ENCODE measurements at regions not wholly inside any gene's neighbourhood (a gene's known extent, or its start where the extent isn't known, plus 50 kb on each side); places are given as distances from the start of the nearest gene placed in this dataset.

DNA sequence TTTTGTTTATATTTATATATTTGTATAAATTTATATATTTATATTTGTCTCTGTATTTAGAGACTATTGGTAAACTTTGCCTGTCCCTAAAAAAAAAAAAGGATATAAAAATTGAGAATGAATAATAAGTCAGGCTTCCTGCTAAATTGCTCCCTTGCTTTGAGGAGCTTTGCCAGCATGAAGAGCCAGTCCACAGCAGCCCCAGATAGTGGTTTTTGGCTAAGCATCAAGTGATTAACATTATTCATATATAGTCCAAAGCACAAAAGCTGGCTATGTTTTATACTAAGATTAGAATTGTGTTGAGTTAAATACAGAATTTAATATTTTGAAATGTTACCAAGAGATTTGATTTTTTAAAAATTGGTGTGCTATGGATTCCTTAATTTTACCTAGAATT lies 264.9 kb upstream of the FERD3L start:
- H3K4me1 ChIP-seq (ENCODE audit: control insufficient read depth, insufficient read depth, low read length) = no peaks in the 10 kb centered on the region
- H3K36me3 ChIP-seq (ENCODE audit: control insufficient read depth, insufficient read depth, low read length) = no peaks in the 10 kb centered on the region
- no peak for DNase-seq (ENCODE audit: low read depth, low spot score)
- no peaks in the 10 kb centered on the region for H3K27me3 ChIP-seq (ENCODE audit: control insufficient read depth, insufficient read depth, low read length)
- H3K4me3 ChIP-seq (ENCODE audit: low read length) = no peak overlapping the region
- no peaks in the 10 kb centered on the region for H3K9me3 ChIP-seq (ENCODE audit: control insufficient read depth, insufficient read depth, low read length)
- no peak overlapping the region for H3K27ac ChIP-seq (ENCODE audit: low read length)

DNA sequence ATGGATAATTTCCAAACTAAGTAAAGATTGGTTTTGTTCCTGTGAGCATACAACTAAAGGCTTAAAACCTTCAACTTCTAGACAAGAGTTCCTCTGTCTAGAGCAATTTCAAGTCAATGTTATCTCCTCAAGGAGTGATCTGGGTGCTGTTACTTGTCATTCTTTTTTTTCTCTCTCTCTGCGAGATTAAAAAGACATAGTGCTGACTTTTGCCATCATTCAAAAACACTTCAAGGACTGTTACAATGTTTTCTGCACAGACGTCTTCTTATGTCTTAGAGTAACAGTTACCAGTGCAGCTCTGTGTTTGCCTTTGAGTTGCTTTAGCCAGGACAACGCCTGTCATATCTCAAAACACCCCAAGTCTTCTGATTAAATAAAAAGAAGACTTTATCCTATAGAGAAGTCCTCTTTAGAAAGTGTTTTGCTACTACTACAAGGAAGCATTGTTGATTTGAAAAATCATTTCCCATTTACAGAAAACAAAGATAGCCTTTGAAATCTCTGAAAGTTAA lies 263.5 kb upstream of the FERD3L start:
- Histone ChIP-seq H3K36me3 (ENCODE audit: control insufficient read depth, insufficient read depth, low read length) (no peaks in the 10 kb centered on the region), H3K27me3 (ENCODE audit: control insufficient read depth, insufficient read depth, low read length) (no peaks in the 10 kb centered on the region), H3K27ac (ENCODE audit: low read length) (no peak overlapping the region), H3K4me1 (ENCODE audit: control insufficient read depth, insufficient read depth, low read length) (peaks cover 2% of the 10 kb centered on the region; the same call in 1 of the 2 replicates), H3K9me3 (ENCODE audit: control insufficient read depth, insufficient read depth, low read length) (no peaks in the 10 kb centered on the region), H3K4me3 (ENCODE audit: low read length) (no peak overlapping the region)
- no peak for DNase-seq (ENCODE audit: low read depth, low spot score)
- no CpG with 5 or more reads among the region's 3 CpGs for WGBS (ENCODE audit: insufficient coverage, insufficient read length)

DNA sequence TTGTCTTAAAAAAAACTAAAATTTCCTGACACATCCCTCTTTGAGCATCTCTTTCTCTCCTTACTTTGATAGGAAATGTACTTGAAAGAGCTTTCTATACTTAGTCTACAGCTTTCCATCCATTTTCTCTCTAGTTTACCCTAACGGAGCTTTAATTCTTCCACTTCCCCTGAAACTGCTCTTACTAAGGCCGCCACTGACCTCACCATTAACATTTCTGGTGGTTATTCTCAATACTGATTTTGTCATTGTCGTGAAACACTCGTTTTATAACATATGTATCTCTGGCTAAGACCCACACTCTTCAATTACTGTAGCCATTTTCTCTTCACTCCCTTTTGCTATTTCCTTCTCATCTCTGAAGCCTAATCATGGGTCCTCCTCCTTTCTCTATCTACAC lies 262.0 kb upstream of the FERD3L start:
- Histone ChIP-seq H3K4me1 (ENCODE audit: control insufficient read depth, insufficient read depth, low read length) (peaks cover 2% of the 10 kb centered on the region; the same call in 1 of the 2 replicates), H3K27me3 (ENCODE audit: control insufficient read depth, insufficient read depth, low read length) (no peaks in the 10 kb centered on the region), H3K27ac (ENCODE audit: low read length) (no peak overlapping the region), H3K9me3 (ENCODE audit: control insufficient read depth, insufficient read depth, low read length) (no peaks in the 10 kb centered on the region), H3K4me3 (ENCODE audit: low read length) (no peak overlapping the region), H3K36me3 (ENCODE audit: control insufficient read depth, insufficient read depth, low read length) (no peaks in the 10 kb centered on the region)
- no peak for DNase-seq (ENCODE audit: low read depth, low spot score)
- WGBS (ENCODE audit: insufficient coverage, insufficient read length) = no CpG with 5 or more reads among the region's 4 CpGs

DNA sequence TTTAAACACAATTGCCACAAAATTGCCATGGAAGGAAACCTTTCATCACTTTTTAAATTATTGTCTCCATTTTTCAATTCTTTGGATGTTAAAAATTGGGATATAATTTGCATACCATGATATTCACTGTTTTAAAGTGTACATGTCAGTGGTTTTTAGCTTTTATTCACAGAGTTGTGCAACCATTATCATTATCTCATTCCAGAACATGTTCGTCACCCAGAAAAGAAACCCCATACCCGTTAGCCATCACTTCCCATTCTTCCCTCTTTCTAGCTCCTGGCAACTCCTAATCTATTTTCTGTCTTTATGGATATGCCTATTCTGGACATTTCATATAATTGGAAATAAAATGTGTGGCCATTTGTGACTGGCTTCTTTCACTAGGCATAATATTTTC lies 260.3 kb upstream of the FERD3L start:
- Histone ChIP-seq H3K36me3 (ENCODE audit: control insufficient read depth, insufficient read depth, low read length) (no peaks in the 10 kb centered on the region), H3K9me3 (ENCODE audit: control insufficient read depth, insufficient read depth, low read length) (no peaks in the 10 kb centered on the region), H3K27me3 (ENCODE audit: control insufficient read depth, insufficient read depth, low read length) (no peaks in the 10 kb centered on the region), H3K4me1 (ENCODE audit: control insufficient read depth, insufficient read depth, low read length) (peaks cover 2% of the 10 kb centered on the region; the same call in 1 of the 2 replicates), H3K27ac (ENCODE audit: low read length) (no peak overlapping the region), H3K4me3 (ENCODE audit: low read length) (no peak overlapping the region)
- DNase-seq (ENCODE audit: low read depth, low spot score) = no peak
- WGBS (ENCODE audit: insufficient coverage, insufficient read length) = no CpG with 5 or more reads among the region's 2 CpGs

DNA sequence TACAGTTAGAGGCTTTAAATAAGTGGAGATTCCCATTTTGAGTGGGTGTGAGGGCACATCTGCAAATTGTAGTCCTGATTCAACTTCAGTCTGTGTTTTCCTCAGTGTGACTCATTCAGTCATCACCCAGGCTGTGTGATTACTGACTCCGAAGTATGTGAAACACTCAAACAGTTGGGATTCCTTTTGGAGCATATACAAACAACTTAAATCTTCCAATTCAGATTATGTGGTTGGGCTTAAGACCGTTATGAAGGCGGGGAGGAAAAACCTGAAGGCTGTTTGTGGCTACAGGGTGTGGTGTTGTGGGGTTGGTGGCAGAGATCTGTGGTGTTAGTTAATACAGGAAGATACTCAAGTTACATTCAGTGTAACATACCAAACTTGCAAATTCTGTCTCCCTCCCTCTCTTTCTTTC lies 259.7 kb upstream of the FERD3L start:
- Histone ChIP-seq H3K36me3 (ENCODE audit: control insufficient read depth, insufficient read depth, low read length) (no peaks in the 10 kb centered on the region), H3K27ac (ENCODE audit: low read length) (no peak overlapping the region), H3K27me3 (ENCODE audit: control insufficient read depth, insufficient read depth, low read length) (no peaks in the 10 kb centered on the region), H3K9me3 (ENCODE audit: control insufficient read depth, insufficient read depth, low read length) (no peaks in the 10 kb centered on the region), H3K4me3 (ENCODE audit: low read length) (no peak overlapping the region), H3K4me1 (ENCODE audit: control insufficient read depth, insufficient read depth, low read length) (peaks cover 2% of the 10 kb centered on the region; the same call in 1 of the 2 replicates)
- no peak for DNase-seq (ENCODE audit: low read depth, low spot score)
- no CpG with 5 or more reads among the region's 3 CpGs for WGBS (ENCODE audit: insufficient coverage, insufficient read length)

DNA sequence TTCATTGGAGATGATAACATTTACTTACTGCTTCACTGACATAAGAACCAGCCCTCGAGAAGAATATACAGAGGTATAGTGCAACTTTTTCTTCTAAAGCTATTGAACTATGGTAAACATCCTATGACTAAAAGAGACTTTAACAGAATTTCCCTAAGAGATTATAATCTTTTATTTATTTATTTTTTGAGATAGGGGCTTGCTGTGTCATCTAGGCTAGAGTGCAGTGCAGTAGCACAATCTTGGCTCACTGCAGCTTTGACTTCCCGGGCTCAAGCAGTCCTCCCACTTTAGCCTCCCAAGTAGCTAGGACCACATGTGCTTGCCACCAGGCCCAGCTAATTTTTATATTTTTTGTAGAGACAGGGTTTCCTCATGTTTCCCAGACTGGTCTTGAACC lies 258.5 kb upstream of the FERD3L start:
- Histone ChIP-seq H3K36me3 (ENCODE audit: control insufficient read depth, insufficient read depth, low read length) (no peaks in the 10 kb centered on the region), H3K9me3 (ENCODE audit: control insufficient read depth, insufficient read depth, low read length) (no peaks in the 10 kb centered on the region), H3K4me3 (ENCODE audit: low read length) (no peak overlapping the region), H3K4me1 (ENCODE audit: control insufficient read depth, insufficient read depth, low read length) (peaks cover 2% of the 10 kb centered on the region; the same call in 1 of the 2 replicates), H3K27me3 (ENCODE audit: control insufficient read depth, insufficient read depth, low read length) (no peaks in the 10 kb centered on the region), H3K27ac (ENCODE audit: low read length) (no peak overlapping the region)
- no peak for DNase-seq (ENCODE audit: low read depth, low spot score)
- WGBS (ENCODE audit: insufficient coverage, insufficient read length) = no CpG with 5 or more reads among the region's 2 CpGs

DNA sequence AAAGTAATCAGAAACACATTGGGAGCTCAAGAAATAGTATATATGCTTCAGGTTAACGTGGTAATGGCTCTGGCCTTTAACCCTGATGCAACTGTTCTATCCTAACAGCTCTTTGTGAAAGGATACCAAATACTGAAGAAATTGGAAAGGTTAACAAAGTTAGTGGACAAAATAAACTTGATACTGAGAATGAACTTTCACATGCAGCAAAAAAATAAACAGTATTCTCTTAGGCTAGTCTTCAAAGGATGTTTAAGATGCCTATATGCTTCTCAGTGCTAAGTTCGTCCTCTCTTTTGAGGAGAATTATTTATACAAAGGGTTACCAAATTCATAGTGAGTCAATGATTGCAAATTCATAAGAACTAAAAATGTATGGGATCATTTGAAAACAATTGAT lies 256.2 kb upstream of the FERD3L start:
- Histone ChIP-seq H3K27ac (ENCODE audit: low read length) (no peak overlapping the region), H3K4me3 (ENCODE audit: low read length) (no peak overlapping the region), H3K4me1 (ENCODE audit: control insufficient read depth, insufficient read depth, low read length) (peaks cover 2% of the 10 kb centered on the region; the same call in 1 of the 2 replicates), H3K36me3 (ENCODE audit: control insufficient read depth, insufficient read depth, low read length) (no peaks in the 10 kb centered on the region), H3K9me3 (ENCODE audit: control insufficient read depth, insufficient read depth, low read length) (no peaks in the 10 kb centered on the region), H3K27me3 (ENCODE audit: control insufficient read depth, insufficient read depth, low read length) (no peaks in the 10 kb centered on the region)
- WGBS (ENCODE audit: insufficient coverage, insufficient read length) = no CpG with 5 or more reads among the region's 2 CpGs
- DNase-seq (ENCODE audit: low read depth, low spot score) = no peak

DNA sequence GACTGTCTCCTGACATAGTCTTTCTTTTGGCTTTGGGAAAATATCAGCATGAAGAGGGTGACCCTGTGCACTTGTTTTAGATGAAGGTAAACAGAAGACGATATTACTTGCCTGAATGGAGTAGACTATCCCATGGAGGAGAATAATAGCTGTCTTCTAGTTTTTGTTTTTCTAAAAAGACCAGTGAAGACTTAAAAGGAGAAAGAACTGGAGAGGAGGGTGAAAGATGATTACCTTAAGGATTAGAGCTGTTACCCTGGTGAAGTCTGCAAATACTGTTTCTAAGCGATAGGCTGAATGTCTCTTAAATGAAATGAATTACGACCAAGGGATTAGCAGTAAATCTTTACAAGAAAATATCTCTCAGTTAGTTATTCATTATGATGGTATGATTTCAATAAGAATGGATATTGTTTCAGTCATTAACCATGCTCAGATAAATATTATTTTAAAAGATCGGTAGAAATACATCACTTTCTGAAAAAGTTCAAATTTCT lies 255.6 kb upstream of the FERD3L start:
- peaks cover 2% of the 10 kb centered on the region; the same call in 1 of the 2 replicates for H3K4me1 ChIP-seq (ENCODE audit: control insufficient read depth, insufficient read depth, low read length)
- no CpG with 5 or more reads among the region's 4 CpGs for WGBS (ENCODE audit: insufficient coverage, insufficient read length)
- H3K36me3 ChIP-seq (ENCODE audit: control insufficient read depth, insufficient read depth, low read length) = no peaks in the 10 kb centered on the region
- no peaks in the 10 kb centered on the region for H3K27me3 ChIP-seq (ENCODE audit: control insufficient read depth, insufficient read depth, low read length)
- no peak for DNase-seq (ENCODE audit: low read depth, low spot score)
- H3K9me3 ChIP-seq (ENCODE audit: control insufficient read depth, insufficient read depth, low read length) = no peaks in the 10 kb centered on the region
- H3K4me3 ChIP-seq (ENCODE audit: low read length) = no peak overlapping the region
- H3K27ac ChIP-seq (ENCODE audit: low read length) = no peak overlapping the region

DNA sequence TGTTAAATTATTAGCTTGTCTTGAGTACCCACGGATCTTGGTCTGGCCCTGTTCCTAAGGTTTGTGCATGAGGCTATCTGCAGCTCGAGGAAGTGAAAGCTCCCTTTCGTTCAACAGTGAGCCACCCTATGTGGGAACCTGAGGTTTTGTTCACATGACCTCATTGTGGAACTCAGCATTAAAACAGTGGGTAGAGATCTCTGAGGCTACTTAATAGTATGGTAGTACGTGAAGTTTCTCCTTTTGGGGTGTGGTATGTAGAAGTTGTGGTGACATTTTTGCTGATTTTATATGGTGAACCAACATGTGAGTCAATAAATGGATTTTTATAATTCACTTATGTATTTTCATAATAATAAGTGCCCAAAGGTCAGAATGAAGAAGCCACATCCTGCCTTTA lies 252.7 kb upstream of the FERD3L start:
- H3K9me3 ChIP-seq (ENCODE audit: control insufficient read depth, insufficient read depth, low read length) = no peaks in the 10 kb centered on the region
- no peak overlapping the region for H3K4me3 ChIP-seq (ENCODE audit: low read length)
- no peak overlapping the region for H3K27ac ChIP-seq (ENCODE audit: low read length)
- no peaks in the 10 kb centered on the region for H3K36me3 ChIP-seq (ENCODE audit: control insufficient read depth, insufficient read depth, low read length)
- no peaks in the 10 kb centered on the region for H3K27me3 ChIP-seq (ENCODE audit: control insufficient read depth, insufficient read depth, low read length)
- H3K4me1 ChIP-seq (ENCODE audit: control insufficient read depth, insufficient read depth, low read length) = no peaks in the 10 kb centered on the region
- WGBS (ENCODE audit: insufficient coverage, insufficient read length) = no CpG with 5 or more reads among the region's 4 CpGs
- DNase-seq (ENCODE audit: low read depth, low spot score) = no peak

DNA sequence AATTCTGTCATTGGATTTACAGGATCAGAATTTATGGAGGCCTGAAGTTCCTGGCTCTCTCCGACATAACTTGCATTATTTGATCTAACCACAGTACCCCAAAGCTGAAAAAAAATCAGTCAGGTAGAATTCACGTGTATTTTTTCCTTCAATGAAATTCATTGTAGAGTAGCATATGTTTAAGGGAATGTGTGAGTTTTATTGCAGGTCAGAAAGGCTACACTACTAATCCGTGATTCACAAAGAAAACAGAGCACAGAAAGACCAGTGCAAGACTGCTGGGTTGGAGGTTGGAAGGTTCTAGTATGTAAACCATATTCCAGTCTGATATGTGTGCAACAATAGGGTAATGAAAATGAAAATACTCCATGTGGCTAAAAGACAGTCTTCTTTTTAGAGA lies 247.0 kb upstream of the FERD3L start:
- no peak for DNase-seq (ENCODE audit: low read depth, low spot score)
- H3K4me3 ChIP-seq (ENCODE audit: low read length) = no peak overlapping the region
- no peaks in the 10 kb centered on the region for H3K27me3 ChIP-seq (ENCODE audit: control insufficient read depth, insufficient read depth, low read length)
- WGBS (ENCODE audit: insufficient coverage, insufficient read length) = no CpG with 5 or more reads among the region's 3 CpGs
- H3K27ac ChIP-seq (ENCODE audit: low read length) = no peak overlapping the region
- no peaks in the 10 kb centered on the region for H3K9me3 ChIP-seq (ENCODE audit: control insufficient read depth, insufficient read depth, low read length)
- no peaks in the 10 kb centered on the region for H3K36me3 ChIP-seq (ENCODE audit: control insufficient read depth, insufficient read depth, low read length)
- H3K4me1 ChIP-seq (ENCODE audit: control insufficient read depth, insufficient read depth, low read length) = no peaks in the 10 kb centered on the region

DNA sequence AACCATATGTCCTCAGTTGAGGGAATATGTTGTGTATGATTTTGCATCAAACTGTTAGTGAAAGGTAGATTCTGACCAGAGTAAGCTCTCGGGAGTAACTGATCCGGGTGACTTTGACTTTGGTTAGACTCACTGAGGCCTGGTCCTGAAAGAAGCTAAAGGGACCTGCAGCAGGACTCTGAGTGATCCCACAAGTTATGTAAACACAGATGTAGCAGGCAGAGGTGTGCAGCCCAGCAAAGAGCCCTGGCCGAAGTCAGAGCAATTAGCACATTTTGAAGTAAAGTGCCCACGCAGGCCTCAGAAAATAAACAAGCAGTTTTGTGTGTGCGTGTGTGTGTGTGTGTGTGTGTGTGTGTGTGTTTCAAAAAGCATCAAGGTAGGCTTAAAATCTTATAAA lies 245.6 kb upstream of the FERD3L start:
- Histone ChIP-seq H3K4me3 (ENCODE audit: low read length) (no peak overlapping the region), H3K4me1 (ENCODE audit: control insufficient read depth, insufficient read depth, low read length) (no peaks in the 10 kb centered on the region), H3K27ac (ENCODE audit: low read length) (no peak overlapping the region), H3K27me3 (ENCODE audit: control insufficient read depth, insufficient read depth, low read length) (no peaks in the 10 kb centered on the region), H3K9me3 (ENCODE audit: control insufficient read depth, insufficient read depth, low read length) (no peaks in the 10 kb centered on the region), H3K36me3 (ENCODE audit: control insufficient read depth, insufficient read depth, low read length) (no peaks in the 10 kb centered on the region)
- no peak for DNase-seq (ENCODE audit: low read depth, low spot score)
- no CpG with 5 or more reads among the region's 5 CpGs for WGBS (ENCODE audit: insufficient coverage, insufficient read length)

Measured in iPS DF 6.9 (cell line).